Activated CD8-positive, alpha-beta T cell treated with anti-CD3 and anti-CD28 coated beads for 36 hours (primary cell): ENCODE measurements at regions not wholly inside any gene's neighbourhood (a gene's known extent, or its start where the extent isn't known, plus 50 kb on each side); places are given as distances from the start of the nearest gene placed in this dataset.

Experiments used
- ATAC-seq: fragments of 200-7000 bp; cut with Tn5 transposase; one replicate; pipeline ENCODE4 v1.10.0; 2021; ENCODE audit warnings: mild to moderate bottlenecking, moderate library complexity
- CTCF ChIA-PET: fragments of 350-600 bp; sonication (Branson Sonifier 250); formaldehyde crosslinking; loops from one replicate; lab custom pipeline; 2021; ENCODE audit warnings: antibody characterized with exemption; lab: Charles Lee
- POLR2A ChIA-PET: fragments of 350-600 bp; sonication (Branson Sonifier 250); formaldehyde crosslinking; loops from one replicate; lab custom pipeline; 2021; ENCODE audit warnings: antibody characterized with exemption; lab: Charles Lee
- DNase-seq: peaks from one replicate; pipeline ENCODE4 v3.0.0-alpha.2; 2020
- H3K27ac Mint-ChIP-seq: one replicate; pipeline ENCODE4 v1.8.0; 2021; ENCODE audit warnings: mild to moderate bottlenecking, mixed read lengths
- H3K27me3 Mint-ChIP-seq: one replicate; pipeline ENCODE4 v1.8.0; 2021; ENCODE audit warnings: mixed read lengths
- H3K36me3 Mint-ChIP-seq: one replicate; pipeline ENCODE4 v1.8.0; 2021; ENCODE audit warnings: low read depth, mixed read lengths
- H3K4me1 Mint-ChIP-seq: one replicate; pipeline ENCODE4 v1.8.0; 2021; ENCODE audit warnings: low read depth, mixed read lengths
- H3K4me3 Mint-ChIP-seq: one replicate; pipeline ENCODE4 v1.8.0; 2021; ENCODE audit warnings: mild to moderate bottlenecking, moderate library complexity, mixed read lengths
- H3K9me3 Mint-ChIP-seq: one replicate; pipeline ENCODE4 v1.8.0; 2021; ENCODE audit warnings: mixed read lengths
- CTCF ChIP-seq: fragments of 200-600 bp; IDR thresholded peaks from one replicate; pipeline ENCODE4 v1.8.0; 2022; ENCODE audit warnings: antibody characterized with exemption, mild to moderate bottlenecking
- intact Hi-C: fragments of 100-400 bp; cut with micrococcal nuclease; formaldehyde crosslinking; loops from one replicate; pipeline ENCODE4 v1.10.0; 2022

- POLR2A ChIA-PET = no interaction called here
- Mint-ChIP-seq H3K4me3 (no peak overlapping the region), H3K4me1 (no peaks in the 10 kb centered on the region), H3K27me3 (peaks cover 4% of the 10 kb centered on the region), H3K36me3 (no peaks in the 10 kb centered on the region), H3K27ac (no peak overlapping the region), H3K9me3 (peaks cover 2% of the 10 kb centered on the region)
- CTCF ChIA-PET = no interaction called here
- TF ChIP-seq CTCF = no peak
- DNase-seq (no peak), ATAC-seq (no peak)
- intact Hi-C loops = no loop called here
These were observed 176.4 kb upstream of the MYOCD start for GRCh38 chr17:12489325-12489724.

- ATAC-seq = no peak
- Mint-ChIP-seq H3K4me1 (no peaks in the 10 kb centered on the region), H3K9me3 (peaks cover 1% of the 10 kb centered on the region), H3K36me3 (no peaks in the 10 kb centered on the region), H3K27ac (no peak overlapping the region), H3K4me3 (no peak overlapping the region), H3K27me3 (peaks cover 2% of the 10 kb centered on the region)
- no peak for DNase-seq
- intact Hi-C loops = no loop called here
- no peak for TF ChIP-seq CTCF
- POLR2A ChIA-PET = no interaction called here
- CTCF ChIA-PET = no interaction called here
These were observed 173.2 kb upstream of the MYOCD start for GRCh38 chr17:12492450-12492849.

- TF ChIP-seq CTCF = no peak
- ChIA-PET POLR2A (no interaction called here), CTCF (interaction anchor here (0.9 kb wide), 1 partner anchor 397 kb away, joined by 3 read pairs; no protein-coding TSS in a partner anchor)
- DNase-seq (no peak), ATAC-seq (no peak)
- H3K27ac Mint-ChIP-seq = no peak overlapping the region
- H3K27me3 Mint-ChIP-seq = no peaks in the 10 kb centered on the region
- H3K4me1 Mint-ChIP-seq = no peaks in the 10 kb centered on the region
- no peak overlapping the region for H3K4me3 Mint-ChIP-seq
- intact Hi-C loops = no loop called here
- no peaks in the 10 kb centered on the region for H3K36me3 Mint-ChIP-seq
- H3K9me3 Mint-ChIP-seq = peaks cover 6% of the 10 kb centered on the region
These were observed 159.8 kb upstream of the MYOCD start for GRCh38 chr17:12505866-12506265.

GRCh38 chr17:12507026-12507595, 158.6 kb upstream of the MYOCD start:
- intact Hi-C loops = no loop called here
- Mint-ChIP-seq H3K27me3 (no peaks in the 10 kb centered on the region), H3K9me3 (peaks cover 6% of the 10 kb centered on the region), H3K36me3 (no peaks in the 10 kb centered on the region), H3K4me1 (no peaks in the 10 kb centered on the region), H3K27ac (no peak overlapping the region), H3K4me3 (no peak overlapping the region)
- ATAC-seq (no peak), DNase-seq (no peak)
- POLR2A ChIA-PET = interaction anchor here (0.7 kb wide), 1 partner anchor 68 kb away, joined by 3 read pairs; no protein-coding TSS in a partner anchor
- no peak for TF ChIP-seq CTCF
- CTCF ChIA-PET = no interaction called here

GRCh38 chr17:12509801-12510200, 155.9 kb upstream of the MYOCD start:
- no peak for TF ChIP-seq CTCF
- ChIA-PET CTCF (no interaction called here), POLR2A (no interaction called here)
- H3K4me3 Mint-ChIP-seq = no peak overlapping the region
- DNase-seq = no peak
- H3K9me3 Mint-ChIP-seq = peaks cover 1% of the 10 kb centered on the region
- intact Hi-C loops = no loop called here
- no peak overlapping the region for H3K27ac Mint-ChIP-seq
- H3K27me3 Mint-ChIP-seq = no peaks in the 10 kb centered on the region
- no peaks in the 10 kb centered on the region for H3K4me1 Mint-ChIP-seq
- H3K36me3 Mint-ChIP-seq = no peaks in the 10 kb centered on the region
- no peak for ATAC-seq
